Heart left ventricle (tissue), 16 donors: ENCODE measurements at regions not wholly inside any gene's neighbourhood (a gene's known extent, or its start where the extent isn't known, plus 50 kb on each side); places are given as distances from the start of the nearest gene placed in this dataset.

Experiments used
- ATAC-seq, 4 donors: fragments of 200-7000 bp; cut with Tn5 transposase; one replicate each; pipeline ENCODE4 v1.9.1; 2020 to 2022; ENCODE audit warnings: moderate library complexity in 4 of 4, mild to moderate bottlenecking in 3 of 4, moderate number of reproducible peaks in 1 of 4
- DNase-seq, 5 donors: peaks; one replicate each; pipeline ENCODE4 v3.0.0-alpha.2; 2020
- H3K27ac ChIP-seq, 12 donors: fragments of 200-600 bp; sonication (generic) in 4 of 12; one replicate each; pipeline versions ENCODE4 v1.5.0 to v1.8.0; 2016 to 2022; ENCODE audit warnings: mild to moderate bottlenecking in 2 of 12
- H3K27me3 ChIP-seq, 9 donors: fragments of 200-600 bp; sonication (generic) in 2 of 9; one replicate each; pipeline versions ENCODE4 v1.5.1 to v1.8.0; 2016 to 2022; ENCODE audit warnings: mild to moderate bottlenecking in 3 of 9
- H3K36me3 ChIP-seq, 9 donors: fragments of 200-600 bp; sonication (generic) in 2 of 9; one replicate each; pipeline versions ENCODE4 v1.5.0 to v1.8.0; 2018 to 2022; ENCODE audit warnings: mild to moderate bottlenecking in 2 of 9
- H3K4me1 ChIP-seq, 12 donors: fragments of 200-600 bp; sonication (generic) in 4 of 12; one replicate each; pipeline versions ENCODE4 v1.5.0 to v1.8.0; 2016 to 2022; ENCODE audit warnings: mild to moderate bottlenecking in 3 of 12
- H3K4me3 ChIP-seq, 12 donors: fragments of 200-600 bp; sonication (generic) in 4 of 12; one replicate each; pipeline versions ENCODE4 v1.5.0 to v1.8.0; 2017 to 2022; ENCODE audit warnings: mild to moderate bottlenecking in 9 of 12, moderate library complexity in 4 of 12
- H3K9me3 ChIP-seq, 12 donors: fragments of 200-600 bp; sonication (generic) in 4 of 12; one replicate each; pipeline versions ENCODE4 v1.5.0 to v1.8.0; 2016 to 2022; ENCODE audit warnings: mild to moderate bottlenecking in 1 of 12
- POLR2A ChIP-seq, 2 donors: fragments of 450-650 bp; IDR thresholded peaks; one replicate each; pipeline ENCODE4 v1.6.1; 2017; ENCODE audit warnings: antibody characterized with exemption in 2 of 2, mild to moderate bottlenecking in 2 of 2, moderate library complexity in 2 of 2
- WGBS, 4 donors: extraction: QIAGEN DNeasy Blood & Tissue Kit in 2 of 4; methylation state at CpG; one replicate each; pipeline versions ENCODE4 v1.1.5 to v1.1.7; 2013 to 2018; 5-methylcytosine and 5-hydroxymethylcytosine counted together
- intact Hi-C, 10 donors: fragments of 100-400 bp; cut with DNase I; formaldehyde crosslinking; loops; one replicate each; pipeline versions ENCODE4 v1.11.1 to v1.14.2; 2022
- TF ChIP-seq, protein P1 (sequence below), 12 donors: fragments of 200-600 bp; sonication (generic) in 4 of 12; IDR thresholded peaks; one replicate each; pipeline versions ENCODE4 v1.5.0 to v1.8.0; 2018 to 2022; ENCODE audit warnings: antibody characterized with exemption in 12 of 12, mild to moderate bottlenecking in 5 of 12
- donor health status: ischemic (EF 13 %, LVEDD 7.1; RV severe dilation, severe dysfunction).
- donor health status: healthy with polysubstance abuse.
- donor health status: DM: no; HTN: yes; CAD: no.
- donor health status: DM: no; HTN: no; CAD: no.
- donor health status: ischemic (EF 25% LVEDD 6.9; RV normal size, moderate dysfunction).
- donor health status: ischemic (EF 25% LVEDD 5.7; RV mildly dilated, moderate dysfunction).
- donor health status: healthy.
- donor health status: DM: yes; HTN: yes; CAD: no.
- donor health status: ischemic (EF 35%, LVEDD 5.7; RV mildly dilated, moderate dysfunction).
- donor health status: nonischemic (EF 11% LVEDD 7.7; RV severe dilation, severe dysfunction).
- donor health status: DM: yes; HTN: yes; CAD: no.
- donor health status: PGD.
- donor health status: ischemic (EF 29% LVEDD 5.4; RV normal size, mild dysfunction).
- donor health status: nonischemic (EF 23%, LVEDD 6.1; RV moderate dilation, normal function).

DNA sequence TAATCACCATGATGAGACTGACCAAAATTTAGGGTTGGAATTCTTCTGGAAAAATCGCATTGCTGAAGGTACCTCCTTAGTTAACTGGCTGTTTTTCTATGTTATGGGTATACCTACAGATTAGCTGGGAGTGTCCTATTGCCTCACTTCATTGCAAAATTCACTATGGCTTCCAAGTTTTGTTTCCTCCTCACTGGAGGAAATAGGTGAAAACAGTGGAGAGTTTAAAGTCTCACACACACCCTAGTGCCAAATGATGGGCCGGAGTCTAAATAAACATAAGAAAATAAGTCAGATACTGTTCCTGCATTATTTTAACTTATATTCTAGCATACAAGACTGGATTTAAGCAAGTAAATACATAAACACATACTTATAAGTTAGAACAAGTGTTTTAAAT, 98.2 kb downstream of the AHR start:
- Histone ChIP-seq H3K27me3 (no peaks in the 10 kb centered on the region), H3K4me1 (peaks cover 0 to 16% (median 0%) of the 10 kb centered on the region in 12 donors), H3K4me3 (no peak overlapping the region), H3K27ac (no peak overlapping the region), H3K36me3 (no peaks in the 10 kb centered on the region), H3K9me3 (peaks cover 0 to 12% (median 0%) of the 10 kb centered on the region in 12 donors)
- no peak for DNase-seq
- WGBS, 4 donors, result 90 to 95% (median 93%) methylated on average over 2 of the region's 2 CpGs
- ATAC-seq, result no peak
- intact Hi-C loops, result no loop called here
- TF ChIP-seq POLR2A (IDR thresholded peaks at IDR 0.05), result no peak
- TF ChIP-seq, protein P1, sequence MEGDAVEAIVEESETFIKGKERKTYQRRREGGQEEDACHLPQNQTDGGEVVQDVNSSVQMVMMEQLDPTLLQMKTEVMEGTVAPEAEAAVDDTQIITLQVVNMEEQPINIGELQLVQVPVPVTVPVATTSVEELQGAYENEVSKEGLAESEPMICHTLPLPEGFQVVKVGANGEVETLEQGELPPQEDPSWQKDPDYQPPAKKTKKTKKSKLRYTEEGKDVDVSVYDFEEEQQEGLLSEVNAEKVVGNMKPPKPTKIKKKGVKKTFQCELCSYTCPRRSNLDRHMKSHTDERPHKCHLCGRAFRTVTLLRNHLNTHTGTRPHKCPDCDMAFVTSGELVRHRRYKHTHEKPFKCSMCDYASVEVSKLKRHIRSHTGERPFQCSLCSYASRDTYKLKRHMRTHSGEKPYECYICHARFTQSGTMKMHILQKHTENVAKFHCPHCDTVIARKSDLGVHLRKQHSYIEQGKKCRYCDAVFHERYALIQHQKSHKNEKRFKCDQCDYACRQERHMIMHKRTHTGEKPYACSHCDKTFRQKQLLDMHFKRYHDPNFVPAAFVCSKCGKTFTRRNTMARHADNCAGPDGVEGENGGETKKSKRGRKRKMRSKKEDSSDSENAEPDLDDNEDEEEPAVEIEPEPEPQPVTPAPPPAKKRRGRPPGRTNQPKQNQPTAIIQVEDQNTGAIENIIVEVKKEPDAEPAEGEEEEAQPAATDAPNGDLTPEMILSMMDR (IDR thresholded peaks at IDR 0.05), result no peak

DNA sequence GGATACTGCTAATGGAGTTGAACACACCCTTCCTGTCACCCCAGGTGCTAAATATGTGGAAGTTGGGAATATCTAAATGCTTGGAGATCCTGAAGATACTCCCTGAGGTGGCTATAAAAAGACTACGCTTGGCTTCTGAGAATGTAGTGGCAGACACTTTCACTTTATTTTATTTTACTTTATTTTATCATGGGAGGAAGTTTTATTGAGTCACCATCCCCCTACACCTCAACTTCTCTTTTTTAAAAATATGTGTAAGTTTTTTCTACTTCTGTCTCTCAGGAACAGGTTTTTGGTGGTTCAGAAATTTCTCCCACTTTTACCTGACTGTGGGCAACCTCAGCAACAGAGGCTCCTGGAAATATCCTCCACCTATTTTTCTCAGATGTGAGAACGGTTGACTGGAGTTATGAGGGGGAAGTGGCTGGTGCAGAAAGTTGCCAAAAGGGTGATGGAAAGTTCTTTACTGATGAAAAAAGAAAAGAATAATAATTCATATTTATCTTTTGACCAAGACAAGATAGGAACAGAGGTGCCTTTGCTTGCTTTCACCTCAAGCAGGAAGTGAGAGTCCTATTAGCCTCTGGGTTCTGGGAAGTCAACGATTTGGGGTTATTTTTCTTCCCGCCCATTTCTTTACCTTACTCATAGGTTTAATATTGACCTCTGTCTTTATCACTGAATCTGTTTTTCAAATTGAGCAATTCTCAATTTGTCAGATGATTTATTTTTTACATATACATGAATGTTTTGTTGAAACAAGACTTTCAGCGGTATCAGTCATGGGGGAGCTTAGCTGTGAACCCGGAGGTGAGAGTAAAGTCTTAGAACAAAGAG, 103.6 kb downstream of the AHR start:
- no peak for ATAC-seq
- Histone ChIP-seq H3K27me3 (no peaks in the 10 kb centered on the region), H3K36me3 (no peaks in the 10 kb centered on the region), H3K4me1 (peaks cover 0 to 44% (median 0%) of the 10 kb centered on the region in 12 donors), H3K27ac (no peak overlapping the region), H3K4me3 (peak overlapping the region in 1 of 12 donors; percentile 19), H3K9me3 (no peaks in the 10 kb centered on the region)
- intact Hi-C loops, result no loop called here
- 79 to 83% (median 83%) methylated on average over 6 of the region's 6 CpGs for WGBS, 4 donors
- DNase-seq, result no peak
- TF ChIP-seq, protein P1 (IDR thresholded peaks at IDR 0.05), result no peak
- TF ChIP-seq POLR2A (IDR thresholded peaks at IDR 0.05), result no peak

GRCh38 chr7:17402628-17403278, 104.3 kb downstream of the AHR start:
- Histone ChIP-seq H3K27me3 (no peaks in the 10 kb centered on the region), H3K4me1 (peaks cover 0 to 52% (median 0%) of the 10 kb centered on the region in 12 donors), H3K4me3 (no peak overlapping the region), H3K27ac (no peak overlapping the region), H3K36me3 (no peaks in the 10 kb centered on the region), H3K9me3 (no peaks in the 10 kb centered on the region)
- WGBS, 4 donors, result 64 to 68% (median 67%) methylated on average over 9 of the region's 9 CpGs
- ATAC-seq, result no peak
- no peak for DNase-seq
- intact Hi-C loops, result no loop called here
- TF ChIP-seq, protein P1 (IDR thresholded peaks at IDR 0.05), result no peak
- TF ChIP-seq POLR2A (IDR thresholded peaks at IDR 0.05), result no peak

- H3K36me3 ChIP-seq, result no peaks in the 10 kb centered on the region
- no peak overlapping the region for H3K4me3 ChIP-seq
- H3K27ac ChIP-seq, result no peak overlapping the region
- 76 to 82% (median 81%) methylated on average over 3 of the region's 3 CpGs for WGBS, 4 donors
- no peaks in the 10 kb centered on the region for H3K9me3 ChIP-seq
- intact Hi-C loops, result no loop called here
- DNase-seq (no peak), ATAC-seq (no peak)
- H3K4me1 ChIP-seq, result peaks cover 0 to 64% (median 0%) of the 10 kb centered on the region in 12 donors
- no peak for TF ChIP-seq POLR2A (IDR thresholded peaks at IDR 0.05)
- TF ChIP-seq, protein P1 (IDR thresholded peaks at IDR 0.05), result no peak
- H3K27me3 ChIP-seq, result no peaks in the 10 kb centered on the region
These were observed 105.6 kb downstream of the AHR start for GRCh38 chr7:17404006-17404405.
